Karpas-422 (cell line): ENCODE measurements at regions not wholly inside any gene's neighbourhood (a gene's known extent, or its start where the extent isn't known, plus 50 kb on each side); places are given as distances from the start of the nearest gene placed in this dataset.

ENCODE experiments used
- DNase-seq: peaks from one replicate; pipeline ENCODE4 v3.0.0-alpha.2; 2015
- H2AFZ ChIP-seq: fragments of 200-600 bp; sonication (generic); 2 replicates; pipeline ENCODE4 v1.6.1; 2014; ENCODE audit warnings: antibody characterized with exemption, low read length, mixed read lengths
- H3K27ac ChIP-seq: fragments of 200-600 bp; sonication (generic); 2 replicates; pipeline ENCODE4 v1.5.1; 2014; ENCODE audit warnings: mild to moderate bottlenecking, low read length, moderate library complexity
- H3K27me3 ChIP-seq: fragments of 200-600 bp; sonication (generic); 2 replicates; pipeline ENCODE4 v1.6.1; 2014; ENCODE audit warnings: low read length, mixed read lengths
- H3K36me3 ChIP-seq: fragments of 200-600 bp; sonication (generic); 2 replicates; pipeline ENCODE4 v1.6.1; 2014; ENCODE audit warnings: low read length, mixed read lengths; ENCODE audit not compliant: insufficient read depth
- H3K4me1 ChIP-seq: fragments of 200-600 bp; sonication (generic); 2 replicates; pipeline ENCODE4 v1.6.1; 2014; ENCODE audit warnings: mild to moderate bottlenecking, low read length, mixed read lengths
- H3K4me2 ChIP-seq: fragments of 200-600 bp; sonication (generic); 2 replicates; pipeline ENCODE4 v1.6.1; 2014; ENCODE audit warnings: low read length, low read depth, mild to moderate bottlenecking; ENCODE audit not compliant: poor library complexity, severe bottlenecking
- H3K4me3 ChIP-seq: fragments of 200-600 bp; sonication (generic); 2 replicates; pipeline ENCODE4 v1.5.1; 2014; ENCODE audit warnings: mild to moderate bottlenecking, antibody characterized with exemption, low read length, mixed read lengths
- H3K79me2 ChIP-seq: fragments of 200-600 bp; sonication (generic); 2 replicates; pipeline ENCODE4 v1.6.1; 2014; ENCODE audit warnings: mild to moderate bottlenecking, low read length, mixed read lengths
- H3K9ac ChIP-seq: fragments of 200-600 bp; sonication (generic); 2 replicates; pipeline ENCODE4 v1.6.0; 2014; ENCODE audit warnings: low read length
- H3K9me2 ChIP-seq: fragments of 200-600 bp; sonication (generic), shearing (Covaris generic); replicated peaks from 2 replicates; pipeline ENCODE4 v1.6.0; 2014; ENCODE audit warnings: mild to moderate bottlenecking, low read length, moderate library complexity; ENCODE audit not compliant: insufficient read depth
- H3K9me3 ChIP-seq: fragments of 300-700, 200-600 bp; sonication (generic); 2 replicates; pipeline ENCODE4 v1.6.1; 2014; ENCODE audit warnings: low read length, mixed read lengths
- H4K20me1 ChIP-seq: fragments of 200-600 bp; sonication (generic); 2 replicates; pipeline ENCODE4 v1.6.1; 2014; ENCODE audit warnings: mild to moderate bottlenecking, antibody characterized with exemption, low read length, low read depth; ENCODE audit not compliant: insufficient read depth

- Histone ChIP-seq H3K27me3 (no peaks in the 10 kb centered on the region; the same call in 1 of the 2 replicates), H2AFZ (no peak overlapping the region), H3K4me2 (no peak overlapping the region), H3K79me2 (no peaks in the 10 kb centered on the region), H3K27ac (no peak overlapping the region), H3K9me2 (no peaks in the 10 kb centered on the region), H3K9ac (no peak overlapping the region), H3K36me3 (no peaks in the 10 kb centered on the region), H4K20me1 (no peaks in the 10 kb centered on the region), H3K4me3 (no peak overlapping the region), H3K4me1 (no peaks in the 10 kb centered on the region), H3K9me3 (no peaks in the 10 kb centered on the region)
- DNase-seq, result no peak
Observed at GRCh38 chr12:124719231-124719630, 144.4 kb downstream of the SCARB1 start.

GRCh38 chr12:124718458-124718857, 145.2 kb downstream of the SCARB1 start:
- H4K20me1 ChIP-seq, result no peaks in the 10 kb centered on the region
- H3K9me2 ChIP-seq, result no peaks in the 10 kb centered on the region
- H3K4me2 ChIP-seq, result no peak overlapping the region
- no peaks in the 10 kb centered on the region for H3K79me2 ChIP-seq
- no peak overlapping the region for H3K27ac ChIP-seq
- H3K9me3 ChIP-seq, result no peaks in the 10 kb centered on the region
- no peaks in the 10 kb centered on the region for H3K36me3 ChIP-seq
- H3K4me3 ChIP-seq, result no peak overlapping the region
- H3K9ac ChIP-seq, result no peak overlapping the region
- DNase-seq, result peak; percentile 39
- H2AFZ ChIP-seq, result no peak overlapping the region
- H3K4me1 ChIP-seq, result peaks cover 4% of the 10 kb centered on the region
- no peaks in the 10 kb centered on the region; the same call in 1 of the 2 replicates for H3K27me3 ChIP-seq

- no peak overlapping the region for H2AFZ ChIP-seq
- H3K27ac ChIP-seq, result no peak overlapping the region
- H3K4me3 ChIP-seq, result no peak overlapping the region
- no peak overlapping the region for H3K9ac ChIP-seq
- H3K4me1 ChIP-seq, result peaks cover 9% of the 10 kb centered on the region
- no peaks in the 10 kb centered on the region for H3K79me2 ChIP-seq
- no peak for DNase-seq
- H3K27me3 ChIP-seq, result no peaks in the 10 kb centered on the region; the same call in 1 of the 2 replicates
- H3K9me2 ChIP-seq, result no peaks in the 10 kb centered on the region
- no peaks in the 10 kb centered on the region for H4K20me1 ChIP-seq
- H3K9me3 ChIP-seq, result no peaks in the 10 kb centered on the region
- H3K36me3 ChIP-seq, result no peaks in the 10 kb centered on the region
- no peak overlapping the region for H3K4me2 ChIP-seq
Observed at GRCh38 chr12:124718036-124718435, 145.6 kb downstream of the SCARB1 start.

- H3K36me3 ChIP-seq, result no peaks in the 10 kb centered on the region
- H3K27me3 ChIP-seq, result no peaks in the 10 kb centered on the region; the same call in 1 of the 2 replicates
- no peaks in the 10 kb centered on the region for H3K9me3 ChIP-seq
- no peak overlapping the region for H3K4me3 ChIP-seq
- H3K4me2 ChIP-seq, result no peak overlapping the region
- H3K27ac ChIP-seq, result no peak overlapping the region
- H3K4me1 ChIP-seq, result peaks cover 11% of the 10 kb centered on the region
- H3K79me2 ChIP-seq, result no peaks in the 10 kb centered on the region
- H3K9ac ChIP-seq, result no peak overlapping the region
- no peaks in the 10 kb centered on the region for H4K20me1 ChIP-seq
- no peak overlapping the region for H2AFZ ChIP-seq
- H3K9me2 ChIP-seq, result no peaks in the 10 kb centered on the region
- no peak for DNase-seq
Observed at GRCh38 chr12:124717318-124717717, 146.3 kb downstream of the SCARB1 start.

DNA sequence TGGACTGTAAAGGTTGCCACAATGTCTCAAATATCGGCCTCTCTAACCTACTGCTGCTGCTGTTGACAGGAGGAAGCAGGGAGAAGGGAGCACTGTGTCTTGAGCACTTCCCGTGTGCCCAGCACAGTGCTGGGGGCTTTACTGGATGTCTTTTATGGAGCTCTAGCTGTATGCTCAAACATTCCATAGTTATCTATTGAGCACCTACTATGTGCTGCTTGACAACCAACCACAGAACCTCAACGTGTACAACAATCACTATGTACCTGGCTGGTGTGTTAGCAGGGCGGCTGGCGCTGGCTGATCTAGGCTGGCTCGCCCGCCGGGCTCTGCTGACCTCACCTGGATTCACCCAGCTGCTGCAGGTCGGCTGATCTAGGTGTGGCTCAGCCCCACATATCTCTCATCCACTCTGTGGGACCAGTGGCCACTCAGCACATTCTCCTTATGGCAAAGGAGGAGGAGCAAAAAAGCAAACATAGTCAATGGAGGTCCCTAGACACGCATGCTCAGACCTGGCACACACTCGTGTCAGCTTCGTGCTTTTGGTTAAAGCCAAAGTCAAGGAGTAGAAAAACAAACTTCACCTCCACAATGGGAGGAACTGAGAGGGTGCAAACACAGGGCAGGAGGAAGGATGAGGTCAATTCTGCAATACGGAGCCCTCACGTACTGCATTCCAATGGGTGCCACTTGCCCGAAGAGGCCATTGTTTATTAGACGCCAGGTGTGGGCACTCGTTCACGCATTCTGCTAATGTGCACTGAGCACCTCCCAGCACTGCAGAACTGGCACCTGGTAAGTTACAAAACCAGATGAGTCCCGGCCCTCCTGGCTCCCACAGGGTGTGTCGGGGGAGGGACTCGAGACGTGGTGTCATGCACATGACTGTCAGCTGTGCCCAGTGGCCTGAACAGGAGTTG, 147.2 kb downstream of the SCARB1 start:
- Histone ChIP-seq H2AFZ (no peak overlapping the region), H3K27ac (no peak overlapping the region), H3K79me2 (no peaks in the 10 kb centered on the region), H3K9me2 (no peaks in the 10 kb centered on the region), H3K4me1 (peaks cover 12% of the 10 kb centered on the region), H3K9ac (no peak overlapping the region), H3K36me3 (no peaks in the 10 kb centered on the region), H3K9me3 (no peaks in the 10 kb centered on the region), H3K4me2 (no peak overlapping the region), H3K4me3 (no peak overlapping the region), H4K20me1 (no peaks in the 10 kb centered on the region), H3K27me3 (no peaks in the 10 kb centered on the region; the same call in 1 of the 2 replicates)
- DNase-seq, result peak; percentile 34

DNA sequence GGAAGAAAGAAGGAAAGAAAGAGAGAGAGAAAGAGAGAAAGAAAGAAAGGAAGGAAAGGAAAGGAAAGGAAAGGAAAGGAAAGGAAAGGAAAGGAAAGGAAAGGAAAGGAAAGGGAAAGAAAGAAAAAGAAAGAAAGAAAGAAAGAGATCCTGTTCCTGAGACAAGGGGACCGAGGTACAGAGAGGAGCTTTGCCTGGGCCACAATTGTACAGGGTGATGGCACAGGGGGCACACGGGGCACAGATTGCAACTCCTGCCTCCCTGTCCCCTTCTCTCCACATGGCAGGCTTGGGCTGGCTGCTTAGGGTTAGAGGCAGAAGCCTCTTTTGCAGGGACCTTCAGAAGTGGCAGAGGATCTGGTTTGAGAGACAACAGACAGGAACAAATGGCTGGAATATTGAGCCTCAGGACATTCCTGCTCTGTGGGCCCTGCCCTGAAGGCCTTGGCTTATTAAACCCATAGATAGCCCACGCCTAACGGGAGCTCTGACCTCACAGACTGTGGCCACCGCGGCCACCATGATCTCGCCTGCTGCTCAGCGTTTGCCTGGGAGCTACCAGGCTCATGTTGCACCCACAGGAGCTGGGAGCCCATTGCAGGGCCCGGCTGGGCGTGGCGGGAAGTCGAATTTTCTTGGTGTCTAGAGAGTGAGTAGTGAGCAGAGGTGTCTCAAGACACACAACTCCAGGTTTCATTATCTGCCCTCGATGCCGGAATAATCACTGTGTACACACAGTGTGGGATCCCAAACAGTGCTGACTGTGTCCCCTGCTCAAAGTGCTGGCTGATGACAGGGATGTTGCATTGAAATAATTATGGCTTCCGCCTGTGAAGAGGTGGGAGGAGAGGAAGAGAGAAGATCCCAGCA, 147.9 kb upstream of the NCOR2 start:
- no peak overlapping the region for H3K4me3 ChIP-seq
- no peaks in the 10 kb centered on the region for H4K20me1 ChIP-seq
- no peak overlapping the region for H3K4me2 ChIP-seq
- H2AFZ ChIP-seq, result no peak overlapping the region
- no peak overlapping the region for H3K9ac ChIP-seq
- H3K9me3 ChIP-seq, result no peaks in the 10 kb centered on the region
- H3K27me3 ChIP-seq, result no peaks in the 10 kb centered on the region
- H3K79me2 ChIP-seq, result no peaks in the 10 kb centered on the region
- no peaks in the 10 kb centered on the region for H3K9me2 ChIP-seq
- peaks cover 16% of the 10 kb centered on the region for H3K4me1 ChIP-seq
- peak; percentile 41 for DNase-seq
- H3K27ac ChIP-seq, result no peak overlapping the region
- H3K36me3 ChIP-seq, result no peaks in the 10 kb centered on the region

DNA sequence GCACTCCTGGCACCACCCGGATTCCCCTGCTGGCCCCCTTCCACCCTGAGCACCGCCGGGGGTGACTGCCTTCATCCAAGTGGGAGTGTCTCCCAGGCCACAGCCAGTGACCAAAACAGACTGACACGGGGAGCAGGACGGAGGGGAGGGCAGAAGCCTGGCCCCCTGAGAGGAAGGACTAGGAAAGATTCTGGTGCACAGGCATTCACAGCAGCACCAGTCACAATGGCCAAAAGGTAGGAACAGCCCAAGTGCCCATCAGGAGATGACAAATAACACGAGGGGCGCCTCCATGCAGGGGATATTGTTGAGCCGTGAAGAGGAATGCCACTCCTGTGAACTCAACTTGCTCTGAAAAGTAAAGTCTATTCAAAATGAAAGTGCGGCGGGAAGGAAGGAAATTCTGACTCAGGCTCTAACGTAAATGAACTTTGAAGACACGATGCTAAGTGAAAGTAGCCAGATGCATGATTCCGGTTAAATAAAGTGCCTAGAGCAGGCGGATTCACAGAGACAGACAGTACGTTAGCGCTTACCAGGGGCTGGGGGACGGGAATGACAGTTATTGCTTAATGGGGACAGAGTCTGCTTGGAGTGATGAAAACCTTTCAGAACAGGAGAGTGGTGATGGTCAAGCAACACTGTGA, 146.1 kb upstream of the NCOR2 start:
- Histone ChIP-seq H3K9me3 (no peaks in the 10 kb centered on the region), H3K79me2 (no peaks in the 10 kb centered on the region), H3K36me3 (no peaks in the 10 kb centered on the region), H3K4me1 (peaks cover 16% of the 10 kb centered on the region), H3K4me2 (peak overlapping the region; percentile 58), H3K27ac (no peak overlapping the region), H3K27me3 (no peaks in the 10 kb centered on the region), H3K9me2 (no peaks in the 10 kb centered on the region), H3K4me3 (peak overlapping the region; percentile 26; the same call in 1 of the 2 replicates), H3K9ac (peak overlapping the region; percentile 36), H4K20me1 (no peaks in the 10 kb centered on the region), H2AFZ (peak overlapping the region; percentile 59; the same call in 1 of the 2 replicates)
- DNase-seq, result peak; percentile 54
